HCT116 (cell line): ENCODE measurements at regions not wholly inside any gene's neighbourhood (a gene's known extent, or its start where the extent isn't known, plus 50 kb on each side); places are given as distances from the start of the nearest gene placed in this dataset.

Experiments
- ATAC-seq: fragments of 200-7000 bp; cut with Tn5 transposase; 2 replicates; pipeline ENCODE4 v1.9.1; 2020; ENCODE audit warnings: mild to moderate bottlenecking, moderate library complexity
- BruUV-seq: library from RNA; stranded (reverse); fragments of 400-500 nt; replicated peaks from 2 replicates; lab custom pipeline; 2021; lab: Mats Ljungman, UMichigan
- CTCF ChIA-PET: fragments of 300-600 bp; sonication (Branson Sonifier 250); formaldehyde crosslinking; loops from one replicate; lab custom pipeline; 2021; ENCODE audit warnings: antibody characterized with exemption; lab: Charles Lee
- POLR2A ChIA-PET: fragments of 300-600, 350-600 bp; sonication (Branson Sonifier 250); formaldehyde crosslinking; loops from one replicate; lab custom pipeline; 2021; ENCODE audit warnings: antibody characterized with exemption; lab: Charles Lee
- RAD21 ChIA-PET, 2 experiments: fragments of 300-600 bp; sonication (Branson Sonifier 250); formaldehyde crosslinking; loops; one replicate each; lab custom pipeline; 2023; ENCODE audit warnings: low total read pairs in 2 of 2; ENCODE audit not compliant: uncharacterized antibody in 2 of 2, unreplicated experiment in 2 of 2, low non-redundant PET in 1 of 2; lab: Charles Lee
- DNase-seq: peaks from one replicate; pipeline ENCODE4 v3.0.0-alpha.2; 2010; ENCODE audit warnings: low read depth, low spot score
- H2AFZ ChIP-seq: fragments of 200-600 bp; shearing (Covaris generic), sonication (generic); 2 replicates; pipeline ENCODE4 v1.6.1; 2017; ENCODE audit warnings: low read depth, mixed run types, mixed read lengths, antibody characterized with exemption, low read length; ENCODE audit not compliant: poor library complexity, severe bottlenecking
- H3K27ac ChIP-seq: 2 replicates; pipeline ENCODE4 v1.5.1; 2012; ENCODE audit warnings: low read depth, low read length
- H3K27me3 ChIP-seq: fragments of 200-600 bp; sonication (generic); 2 replicates; pipeline ENCODE4 v1.6.1; 2016; ENCODE audit warnings: mixed run types, low read length, mixed read lengths; ENCODE audit not compliant: insufficient read depth
- H3K36me3 ChIP-seq, 2 experiments: fragments of 200-500 bp in 1 of 2; fragments of 200-600 bp in 1 of 2; sonication (Bioruptor generic) in 1 of 2; sonication (generic) in 1 of 2; 2 replicates each; pipeline versions ENCODE4 v1.5.1 to v1.6.1; 2014 to 2016; ENCODE audit warnings: low read length in 2 of 2, inconsistent platforms in 1 of 2, mixed read lengths in 1 of 2, mixed run types in 1 of 2; ENCODE audit not compliant: insufficient read depth in 2 of 2, control insufficient read depth in 1 of 2
- H3K4me1 ChIP-seq, 2 experiments: fragments of 200-600 bp in 1 of 2; sonication (generic) in 1 of 2; 2 replicates each; pipeline versions ENCODE4 v1.5.1 to v1.6.1; 2012 to 2017; ENCODE audit warnings: low read length in 2 of 2, inconsistent platforms in 1 of 2, mild to moderate bottlenecking in 1 of 2, mixed read lengths in 1 of 2, mixed run types in 1 of 2, moderate library complexity in 1 of 2; ENCODE audit not compliant: insufficient read depth in 2 of 2, control insufficient read depth in 1 of 2
- H3K4me2 ChIP-seq: fragments of 200-600 bp; sonication (generic); 2 replicates; pipeline ENCODE4 v1.6.1; 2017; ENCODE audit warnings: mixed run types, low read length, mixed read lengths
- H3K4me3 ChIP-seq, 2 experiments: fragments of 200-600 bp in 1 of 2; sonication (generic) in 1 of 2; replicated peaks in 1 of 2; 2 replicates each; pipeline ENCODE4 v1.5.1; 2011 to 2016; ENCODE audit warnings: low read length in 2 of 2, control low read depth in 1 of 2, low read depth in 1 of 2, mild to moderate bottlenecking in 1 of 2, mixed read lengths in 1 of 2, mixed run types in 1 of 2
- H3K79me2 ChIP-seq: fragments of 200-600 bp; sonication (generic); 2 replicates; pipeline ENCODE4 v1.6.1; 2017; ENCODE audit warnings: mild to moderate bottlenecking, mixed run types, low read length, moderate library complexity, mixed read lengths; ENCODE audit not compliant: insufficient read depth
- H3K9ac ChIP-seq: fragments of 200-600 bp; sonication (generic); 2 replicates; pipeline ENCODE4 v1.6.1; 2016; ENCODE audit warnings: low read length, mixed read lengths
- H3K9me2 ChIP-seq: fragments of 200-600 bp; sonication (generic), shearing (Covaris generic); 2 replicates; pipeline ENCODE4 v1.6.1; 2017; ENCODE audit warnings: mixed run types, mild to moderate bottlenecking, moderate library complexity; ENCODE audit not compliant: insufficient read depth
- H3K9me3 ChIP-seq, 2 experiments: fragments of 200-500 bp in 1 of 2; fragments of 200-600 bp in 1 of 2; sonication (Bioruptor generic) in 1 of 2; sonication (generic) in 1 of 2; 2 replicates each; pipeline ENCODE4 v1.6.1; 2014 to 2017; ENCODE audit warnings: low read length in 2 of 2, mixed read lengths in 2 of 2, inconsistent platforms in 1 of 2, low read depth in 1 of 2, mild to moderate bottlenecking in 1 of 2, mixed run types in 1 of 2, moderate library complexity in 1 of 2; ENCODE audit not compliant: control insufficient read depth in 1 of 2, insufficient read depth in 1 of 2
- H4K20me1 ChIP-seq: fragments of 200-600 bp; sonication (generic), shearing (Covaris generic); 2 replicates; pipeline ENCODE4 v1.6.1; 2017; ENCODE audit warnings: mixed run types, mild to moderate bottlenecking, moderate library complexity; ENCODE audit not compliant: insufficient read depth
- ATF3 ChIP-seq: IDR thresholded peaks from 2 replicates; pipeline ENCODE4 v1.6.1; 2012
- CBX3 ChIP-seq: IDR thresholded peaks from 2 replicates; pipeline ENCODE4 v1.6.1; 2012; ENCODE audit warnings: low read depth
- CEBPB ChIP-seq: IDR thresholded peaks from 2 replicates; pipeline ENCODE4 v1.6.1; 2012; ENCODE audit warnings: low read depth
- EGR1 ChIP-seq: IDR thresholded peaks from 2 replicates; pipeline ENCODE4 v1.6.1; 2012; ENCODE audit warnings: low read depth
- ELF1 ChIP-seq: IDR thresholded peaks from 2 replicates; pipeline ENCODE4 v1.6.1; 2012; ENCODE audit warnings: low read depth, borderline replicate concordance
- EZH2phosphoT487 ChIP-seq: fragments of 200-600 bp; IDR thresholded peaks from 2 replicates; pipeline ENCODE4 v1.6.1; 2018; ENCODE audit warnings: antibody characterized with exemption, borderline replicate concordance
- JUND ChIP-seq: IDR thresholded peaks from 2 replicates; pipeline ENCODE4 v1.6.1; 2012
- MAX ChIP-seq: IDR thresholded peaks from 2 replicates; pipeline ENCODE4 v1.6.1; 2012
- POLR2A ChIP-seq: IDR thresholded peaks from 2 replicates; pipeline ENCODE4 v1.7.0; 2011; ENCODE audit warnings: borderline replicate concordance; ENCODE audit not compliant: insufficient read depth, insufficient read length; ENCODE audit errors: extremely low read depth
- POLR2AphosphoS5 ChIP-seq: IDR thresholded peaks from 2 replicates; pipeline ENCODE4 v1.6.1; 2011; ENCODE audit warnings: mild to moderate bottlenecking, low read depth, low read length, moderate library complexity
- RAD21 ChIP-seq: IDR thresholded peaks from 2 replicates; pipeline ENCODE4 v1.6.1; 2012; ENCODE audit warnings: low read depth, mild to moderate bottlenecking
- REST ChIP-seq: IDR thresholded peaks from 2 replicates; pipeline ENCODE4 v1.6.1; 2012; ENCODE audit warnings: low read depth
- SRF ChIP-seq: IDR thresholded peaks from 2 replicates; pipeline ENCODE4 v1.6.1; 2012; ENCODE audit warnings: low read depth
- TCF7L2 ChIP-seq: IDR thresholded peaks from 2 replicates; pipeline ENCODE4 v1.7.0; 2011; ENCODE audit warnings: borderline replicate concordance, inconsistent platforms; ENCODE audit not compliant: insufficient read depth, insufficient read length; ENCODE audit errors: extremely low read depth
- YY1 ChIP-seq: IDR thresholded peaks from 2 replicates; pipeline ENCODE4 v1.6.1; 2011; ENCODE audit warnings: low read length, low read depth, moderate library complexity, mild to moderate bottlenecking; ENCODE audit not compliant: insufficient replicate concordance; ENCODE audit errors: extremely low read depth
- ZNF274 ChIP-seq: fragments of 200-500 bp; sonication (Bioruptor generic); IDR thresholded peaks from 2 replicates; pipeline ENCODE4 v1.6.1; 2014; ENCODE audit warnings: mild to moderate bottlenecking, low read depth, low read length, inconsistent platforms
- intact Hi-C: fragments of 100-400 bp; cut with micrococcal nuclease; formaldehyde crosslinking; loops from 2 replicates; pipeline ENCODE4 v1.10.0; 2022

- Histone ChIP-seq H3K27ac (no peak overlapping the region), H3K36me3 (no peaks in the 10 kb centered on the region), H3K9me3 (no peaks in the 10 kb centered on the region), H3K4me3 (no peak overlapping the region), H3K79me2 (no peaks in the 10 kb centered on the region), H3K9ac (no peak overlapping the region), H3K4me1 (peaks cover 5 to 12% of the 10 kb centered on the region in 2 experiments), H4K20me1 (no peaks in the 10 kb centered on the region), H3K9me2 (no peaks in the 10 kb centered on the region), H3K27me3 (no peaks in the 10 kb centered on the region), H3K4me2 (no peak overlapping the region), H2AFZ (no peak overlapping the region)
- intact Hi-C loops: no loop called here
- no TSS peak for BruUV-seq
- POLR2A ChIA-PET: no interaction called here
- RAD21 ChIA-PET: no interaction called here
- CTCF ChIA-PET: interaction anchor here (1.4 kb wide), 1 partner anchor 102 kb away, joined by 6 read pairs; no protein-coding TSS in a partner anchor
- TF ChIP-seq YY1 (no peak), ATF3 (no peak), JUND (no peak), CEBPB (no peak), EGR1 (no peak), ZNF274 (no peak), POLR2A (no peak), ELF1 (no peak), POLR2AphosphoS5 (no peak), SRF (no peak), MAX (no peak), REST (no peak), RAD21 (no peak), EZH2phosphoT487 (no peak), TCF7L2 (no peak), CBX3 (no peak)
- ATAC-seq (no peak), DNase-seq (no peak)
Measured at GRCh38 chr3:13193320-13194284, 120.4 kb upstream of the IQSEC1 start.
